Activated B cell treated with CpG ODN at 0.5 μM for 24 hours (primary cell): ENCODE measurements at regions not wholly inside any gene's neighbourhood (a gene's known extent, or its start where the extent isn't known, plus 50 kb on each side); places are given as distances from the start of the nearest gene placed in this dataset.

Experiments used
- ATAC-seq: fragments of 200-7000 bp; cut with Tn5 transposase; one replicate; pipeline ENCODE4 v1.10.0; 2021; ENCODE audit warnings: low read depth, mild to moderate bottlenecking, moderate library complexity
- CTCF ChIA-PET: fragments of 350-600 bp; sonication (Branson Sonifier 250); formaldehyde crosslinking; loops from one replicate; lab custom pipeline; 2021; ENCODE audit warnings: antibody characterized with exemption; lab: Charles Lee
- POLR2A ChIA-PET: fragments of 350-600 bp; sonication (Branson Sonifier 250); formaldehyde crosslinking; loops from one replicate; lab custom pipeline; 2021; ENCODE audit warnings: antibody characterized with exemption; lab: Charles Lee
- DNase-seq: peaks from one replicate; pipeline ENCODE4 v3.0.0; 2022
- H3K27ac Mint-ChIP-seq: one replicate; pipeline ENCODE4 v1.8.0; 2020; ENCODE audit warnings: mixed read lengths
- H3K27me3 Mint-ChIP-seq: one replicate; pipeline ENCODE4 v1.8.0; 2021; ENCODE audit warnings: mixed read lengths
- H3K36me3 Mint-ChIP-seq: one replicate; pipeline ENCODE4 v1.8.0; 2021; ENCODE audit warnings: low read depth, mixed read lengths
- H3K4me1 Mint-ChIP-seq: one replicate; pipeline ENCODE4 v1.8.0; 2021; ENCODE audit warnings: mixed read lengths
- H3K4me3 Mint-ChIP-seq: one replicate; pipeline ENCODE4 v1.8.0; 2020; ENCODE audit warnings: mild to moderate bottlenecking, mixed read lengths
- H3K9me3 Mint-ChIP-seq: one replicate; pipeline ENCODE4 v1.8.0; 2020; ENCODE audit warnings: mixed read lengths
- CTCF ChIP-seq: fragments of 200-600 bp; IDR thresholded peaks from one replicate; pipeline ENCODE4 v1.8.0; 2022; ENCODE audit warnings: antibody characterized with exemption, mild to moderate bottlenecking
- intact Hi-C: fragments of 100-400 bp; cut with micrococcal nuclease; formaldehyde crosslinking; loops from one replicate; pipeline ENCODE4 v1.15.1; 2024

GRCh38 chr7:115070311-115070710, 148.4 kb downstream of the MDFIC start:
- intact Hi-C loops, result no loop called here
- ChIA-PET CTCF (no interaction called here), POLR2A (no interaction called here)
- ATAC-seq, result no peak
- Mint-ChIP-seq H3K27me3 (no peaks in the 10 kb centered on the region), H3K4me1 (peaks cover 6% of the 10 kb centered on the region), H3K4me3 (no peak overlapping the region), H3K36me3 (no peaks in the 10 kb centered on the region), H3K27ac (no peak overlapping the region), H3K9me3 (no peaks in the 10 kb centered on the region)
- no peak for DNase-seq
- no peak for TF ChIP-seq CTCF
